C1 segment of cervical spinal cord (tissue), 14 donors: ENCODE measurements at regions not wholly inside any gene's neighbourhood (a gene's known extent, or its start where the extent isn't known, plus 50 kb on each side); places are given as distances from the start of the nearest gene placed in this dataset.
A peak's percentile ranks its signal among the peaks of the same experiment; 100 is the strongest.

Experiments
- DNase-seq, 14 donors: peaks; one replicate each; lab custom pipeline; 2025; lab: John Stamatoyannopoulos, UW

DNA sequence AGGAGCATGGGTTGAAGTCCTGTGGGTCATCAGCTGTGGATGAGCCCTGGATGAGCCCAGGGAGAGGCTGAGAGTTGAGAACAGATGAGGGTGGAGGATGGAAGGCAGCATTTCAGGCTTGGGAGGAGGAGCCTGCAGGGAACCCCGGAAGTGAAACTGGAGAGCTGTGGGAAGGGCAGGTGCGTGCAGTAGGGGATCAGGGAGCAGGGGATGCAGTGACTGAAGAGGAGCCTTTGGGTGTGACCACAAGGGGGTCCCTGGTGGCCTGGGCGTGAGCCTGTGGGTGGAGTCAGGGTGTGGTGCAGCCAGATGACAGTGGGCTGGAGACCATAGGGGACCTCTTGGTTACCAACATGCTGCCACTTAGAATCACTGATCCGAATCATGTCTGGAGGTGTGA is 115.5 kb downstream of the PAPOLA start:
- DNase-seq = no peak

DNA sequence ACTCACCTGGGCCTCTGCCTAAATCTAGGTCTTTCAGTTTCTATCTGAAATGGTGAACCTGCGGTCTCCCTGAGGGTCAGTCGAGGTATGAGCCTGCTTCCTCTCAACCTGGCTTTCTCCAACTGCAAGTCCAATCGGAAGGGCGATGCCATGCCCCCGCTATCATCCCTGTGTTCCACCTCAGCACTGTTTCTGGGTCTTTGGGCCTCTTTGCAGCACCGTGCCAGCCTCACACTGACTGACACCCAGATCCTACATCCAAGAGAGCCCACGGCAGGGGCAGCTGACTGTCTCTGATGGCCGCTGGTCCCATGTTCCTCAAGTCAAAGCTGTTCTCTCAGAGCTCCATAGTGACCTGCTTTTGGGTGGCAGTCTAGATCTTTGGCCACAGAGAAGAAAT is 120.7 kb downstream of the PAPOLA start:
- DNase-seq = no peak

DNA sequence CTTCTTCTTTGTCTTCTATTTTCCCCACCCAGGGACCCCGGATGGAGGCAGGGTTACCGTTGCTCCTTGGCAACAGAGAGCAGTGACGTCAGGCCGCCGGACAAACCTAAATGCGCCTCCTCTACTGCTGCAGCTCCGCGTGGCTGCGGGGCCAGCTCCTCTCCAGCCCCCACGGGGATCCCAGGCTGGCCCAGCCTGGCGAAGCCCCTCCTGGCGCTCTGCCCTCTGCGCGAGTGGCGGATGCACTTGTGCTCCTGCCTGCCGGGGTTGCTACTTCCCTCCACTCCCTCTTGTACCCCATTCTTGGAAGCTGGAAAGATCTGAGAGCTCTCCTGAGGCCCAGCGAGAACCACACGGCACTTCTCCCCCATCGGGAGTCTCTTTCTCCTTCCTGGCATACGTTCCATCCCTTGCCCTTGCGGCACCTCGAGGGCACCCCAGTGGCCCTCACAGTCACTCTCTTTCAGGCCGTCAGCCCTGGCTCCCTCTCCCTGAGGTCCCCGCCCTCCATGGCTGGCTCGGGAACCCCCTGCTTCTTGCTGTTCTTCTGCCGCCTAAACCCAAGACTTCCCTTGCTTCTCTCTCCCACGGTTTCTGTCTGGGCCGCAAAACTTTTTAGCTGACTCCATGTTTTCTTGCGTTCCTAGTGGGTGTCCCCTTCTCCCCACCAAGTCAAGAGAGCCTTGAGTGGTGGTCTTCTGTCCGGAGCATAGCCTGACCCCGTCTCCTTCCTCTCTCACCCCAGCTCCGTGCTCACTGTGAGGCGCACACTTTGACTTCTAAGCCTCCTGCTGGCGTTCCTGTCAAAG is 121.7 kb downstream of the PAPOLA start:
- DNase-seq = no peak

DNA sequence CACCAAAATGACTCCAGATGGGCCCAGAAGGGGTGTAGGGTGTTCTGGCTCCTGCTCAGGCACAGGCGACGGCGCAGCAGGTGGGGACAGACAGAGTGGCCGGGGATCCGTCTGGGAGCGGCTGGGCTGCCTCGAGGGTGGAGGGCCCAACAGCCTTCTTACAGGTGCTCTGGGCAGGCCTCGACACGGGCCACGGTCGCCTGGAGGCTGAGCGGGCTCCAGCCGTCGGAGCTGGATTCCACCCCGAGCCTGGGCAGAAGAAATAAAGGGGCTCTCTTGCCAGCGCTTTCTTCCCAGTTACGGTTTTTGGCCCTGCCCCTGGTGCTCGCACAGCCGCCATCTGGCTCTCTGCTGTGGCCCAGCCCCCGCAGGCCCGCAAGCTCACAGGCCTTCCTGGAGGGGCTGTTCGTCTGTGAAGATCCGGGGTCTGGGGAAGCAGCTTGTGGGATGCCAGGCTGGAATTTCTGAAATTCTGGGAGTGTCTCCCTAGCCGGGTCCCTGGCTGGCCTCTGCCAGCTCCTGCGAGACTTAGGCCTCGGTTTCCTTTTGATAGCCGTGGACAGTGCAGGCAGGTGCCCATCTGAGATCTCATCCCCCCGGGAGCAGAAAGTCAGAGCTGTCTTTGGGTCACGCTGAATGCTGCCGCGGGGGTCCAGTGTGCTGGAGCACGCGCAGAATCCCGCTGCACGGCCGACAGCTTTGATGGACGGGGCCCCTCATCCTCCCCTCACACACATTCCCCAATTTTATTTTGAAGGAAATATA is 122.7 kb downstream of the PAPOLA start:
- DNase-seq = peak in 1 of 14 donors; percentile 15

DNA sequence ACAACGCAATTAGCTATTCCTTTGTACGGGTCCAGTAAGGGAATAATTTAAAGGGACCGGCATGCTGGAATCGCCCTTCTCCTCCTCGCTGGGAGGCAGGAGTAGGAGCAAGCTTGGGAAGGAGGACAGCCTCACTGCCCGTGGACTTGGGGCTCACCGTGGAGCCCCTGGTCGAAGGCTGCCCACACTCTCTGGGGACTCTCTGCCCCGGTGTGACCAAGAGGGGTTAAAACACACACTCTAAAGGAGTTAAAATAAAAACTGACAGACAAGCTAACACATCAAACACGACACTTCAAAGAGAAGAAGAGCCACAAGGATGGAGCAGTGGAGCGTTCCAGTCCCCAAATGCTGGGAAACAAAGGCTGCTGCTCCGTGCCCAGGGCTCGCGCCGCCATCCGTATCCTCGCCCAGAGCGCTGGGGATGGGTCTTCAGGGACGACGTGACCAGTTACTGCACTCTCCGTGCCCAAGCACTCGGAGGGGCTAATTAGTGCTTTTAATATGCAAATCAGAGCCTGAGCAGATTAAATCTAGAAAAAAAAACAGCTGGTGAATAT is 123.3 kb downstream of the PAPOLA start:
- DNase-seq = no peak

DNA sequence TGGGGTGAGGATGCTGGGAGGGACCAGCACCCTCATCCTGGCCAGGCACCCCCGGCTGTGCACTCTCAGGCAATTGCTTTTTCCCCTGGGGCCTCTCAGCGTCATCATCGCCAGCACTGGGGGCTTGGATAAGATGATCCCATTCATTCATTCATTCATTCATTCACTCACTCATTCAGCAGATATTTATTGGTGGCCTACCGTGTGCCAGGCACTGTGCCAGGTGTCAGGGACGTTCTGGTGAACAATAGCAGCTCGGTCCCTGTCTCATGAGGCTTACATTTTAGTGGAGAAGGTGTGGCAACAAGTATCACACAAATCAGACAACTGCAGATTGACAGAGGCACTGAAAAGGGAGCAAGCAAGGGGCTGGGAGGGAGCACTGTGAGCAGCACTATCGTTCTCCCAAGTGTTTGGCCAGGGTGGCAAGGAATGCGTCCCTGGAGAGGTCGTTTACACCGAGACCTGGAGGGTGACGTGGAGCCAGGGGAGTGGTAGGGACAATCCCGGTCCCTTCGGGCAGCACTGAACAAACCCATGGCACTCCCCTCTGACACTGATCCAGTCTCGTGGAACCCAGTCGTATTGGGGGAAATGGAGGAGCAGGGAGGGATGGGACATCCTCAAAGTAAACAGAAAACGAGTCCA is 124.1 kb downstream of the PAPOLA start:
- DNase-seq = no peak

DNA sequence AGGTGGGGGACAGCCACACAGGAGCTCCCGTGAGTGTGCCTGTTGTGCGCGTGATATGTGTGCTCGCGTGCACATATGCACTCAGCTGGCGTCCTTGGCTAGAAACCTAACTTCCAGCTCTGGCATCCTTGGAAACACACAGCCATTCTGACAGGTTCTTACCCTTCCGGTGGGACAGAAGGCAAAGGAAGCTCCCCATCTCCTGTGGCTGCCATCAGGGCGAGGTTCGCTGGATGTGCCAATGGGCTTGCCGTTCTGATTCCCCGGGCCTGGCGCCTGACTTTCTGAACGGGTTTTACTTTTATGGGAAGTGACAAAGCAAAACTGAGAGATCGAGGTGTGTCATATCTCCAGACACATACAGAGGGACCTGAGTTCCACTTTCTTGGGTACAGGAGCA is 124.7 kb downstream of the PAPOLA start:
- no peak for DNase-seq

DNA sequence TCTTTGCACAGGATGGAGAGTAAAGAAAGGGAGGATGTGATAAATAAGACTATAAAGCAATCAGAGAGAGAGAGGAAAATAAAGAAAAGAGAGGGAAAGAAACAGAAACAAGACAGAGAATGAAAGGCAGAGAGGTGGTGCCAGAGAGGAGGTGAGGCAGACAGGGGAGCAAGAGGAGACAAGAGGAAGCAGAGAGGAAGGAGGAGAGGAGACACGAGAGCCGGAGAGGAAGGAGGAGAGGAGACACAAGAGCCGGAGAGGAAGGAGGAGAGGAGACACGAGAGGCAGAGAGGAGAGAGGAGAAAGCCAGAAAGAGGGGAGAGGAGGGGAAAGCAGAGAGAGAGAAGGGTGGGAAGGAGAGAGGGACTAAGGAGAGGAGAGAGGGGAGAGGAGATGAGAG is 125.2 kb downstream of the PAPOLA start:
- DNase-seq = no peak

DNA sequence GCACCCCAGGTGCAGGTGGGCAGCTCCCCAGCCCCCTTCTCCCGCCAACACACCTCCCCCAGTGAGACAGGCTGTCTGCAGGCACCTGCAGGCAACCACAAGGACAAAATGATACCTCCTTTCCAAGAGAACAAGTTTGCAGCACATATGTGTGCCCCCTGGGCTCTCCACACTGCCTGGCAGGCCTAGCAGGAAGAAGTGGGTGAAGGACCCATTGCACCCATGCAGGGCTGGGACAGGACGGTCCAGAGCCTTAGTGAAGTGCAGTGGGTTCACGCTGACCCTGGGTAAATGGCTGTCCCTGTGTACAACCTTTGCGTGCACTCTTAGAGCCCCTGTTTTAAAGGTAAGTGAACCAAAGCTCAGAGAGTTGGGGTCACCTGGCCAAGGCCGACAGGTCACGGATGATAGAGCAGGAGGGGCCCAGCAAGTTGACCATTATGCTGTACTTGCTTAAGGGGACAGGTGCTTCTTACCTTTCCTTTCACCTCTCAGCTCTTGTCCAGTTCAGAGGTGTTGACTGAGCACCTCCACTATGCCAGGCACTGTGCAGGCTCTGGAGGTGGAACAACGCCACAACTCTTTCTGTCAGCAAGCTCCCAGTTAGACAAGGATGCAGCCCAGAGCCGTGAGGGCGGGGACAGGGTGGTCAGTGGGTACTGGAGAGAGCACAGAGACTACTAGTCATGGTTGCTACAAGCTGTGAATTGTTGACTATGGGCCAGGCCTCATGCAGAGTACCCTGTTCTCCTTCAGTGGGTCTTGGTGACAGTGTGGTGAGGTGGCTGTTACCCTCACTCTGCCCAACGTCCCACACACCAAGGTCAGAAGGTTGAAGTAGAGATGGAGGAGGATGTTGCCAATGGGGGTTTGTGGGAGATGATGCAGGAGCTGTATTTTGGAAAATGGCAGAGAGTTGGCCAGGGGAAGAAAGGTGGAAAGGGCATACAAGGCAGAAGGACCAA is 125.9 kb downstream of the PAPOLA start:
- no peak for DNase-seq

DNA sequence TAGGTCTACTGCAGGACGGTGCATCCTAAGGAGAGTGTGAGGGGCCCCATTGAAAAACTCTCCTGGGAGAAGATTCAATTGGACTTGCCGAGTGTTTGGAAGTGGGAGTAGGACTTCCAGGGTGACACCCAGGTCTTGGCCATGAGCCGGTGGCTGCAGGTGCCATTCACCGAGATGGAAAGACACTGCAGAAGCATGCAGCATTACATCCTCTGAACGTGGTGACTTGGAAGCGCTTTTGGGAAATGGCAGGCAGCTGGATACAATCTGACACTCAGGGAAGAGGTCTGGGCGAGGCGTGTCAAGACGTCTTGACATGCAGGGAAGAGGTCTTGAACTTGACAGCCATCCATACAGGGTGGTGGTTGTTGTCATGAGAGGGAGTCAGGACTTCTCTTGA is 126.9 kb downstream of the PAPOLA start:
- no peak for DNase-seq

DNA sequence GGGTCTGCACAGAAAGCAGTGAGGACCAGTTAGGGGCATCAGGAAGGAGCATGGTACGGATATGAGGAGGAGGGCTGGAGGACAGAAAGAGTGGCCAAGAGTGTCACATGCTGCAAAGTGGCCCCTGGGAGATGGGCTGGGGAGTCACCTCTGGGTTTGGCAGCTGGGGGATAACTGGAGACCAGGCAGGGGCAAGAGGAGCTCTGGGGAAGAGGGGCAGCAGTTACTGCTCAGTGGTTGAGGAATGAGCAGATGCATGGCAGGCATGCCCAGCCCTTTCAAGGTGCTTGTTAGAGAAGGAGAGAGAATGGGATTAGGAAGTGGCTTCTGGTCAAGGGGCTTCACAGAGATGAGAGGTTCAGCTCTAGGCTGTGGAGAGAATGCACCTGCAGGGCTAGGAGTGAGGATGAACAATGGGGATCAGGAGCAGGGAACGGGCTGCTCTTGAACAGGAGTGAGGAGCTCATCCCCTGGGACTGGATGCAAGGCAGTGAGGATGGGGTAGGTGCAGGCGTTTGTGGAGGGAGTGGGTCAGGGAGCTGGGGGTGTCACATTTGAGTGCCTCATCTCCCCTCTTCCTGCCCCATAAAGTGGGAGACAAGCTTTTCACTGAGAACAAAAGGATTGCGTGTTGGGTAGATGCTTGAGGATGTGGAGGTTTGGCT is 127.5 kb downstream of the PAPOLA start:
- no peak for DNase-seq

DNA sequence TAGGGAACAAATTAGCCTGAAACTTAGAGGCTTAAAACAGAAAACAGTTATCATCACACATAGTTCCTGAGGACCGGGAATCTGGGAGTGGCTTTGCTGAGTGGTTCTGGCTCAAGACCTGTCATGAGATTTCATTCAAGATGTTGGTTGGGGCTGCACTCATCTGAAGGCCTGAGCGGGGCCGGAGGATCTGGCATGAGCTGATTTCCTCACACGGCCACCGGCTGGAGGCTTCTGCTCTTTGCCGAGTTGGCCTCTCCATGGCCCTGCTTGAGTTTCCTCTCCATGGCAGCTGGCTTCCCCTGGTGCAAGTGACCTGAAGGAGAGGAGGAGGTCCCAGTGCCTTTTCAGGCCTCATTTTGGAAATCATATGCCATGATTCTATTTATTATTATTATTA is 128.1 kb downstream of the PAPOLA start:
- no peak for DNase-seq

DNA sequence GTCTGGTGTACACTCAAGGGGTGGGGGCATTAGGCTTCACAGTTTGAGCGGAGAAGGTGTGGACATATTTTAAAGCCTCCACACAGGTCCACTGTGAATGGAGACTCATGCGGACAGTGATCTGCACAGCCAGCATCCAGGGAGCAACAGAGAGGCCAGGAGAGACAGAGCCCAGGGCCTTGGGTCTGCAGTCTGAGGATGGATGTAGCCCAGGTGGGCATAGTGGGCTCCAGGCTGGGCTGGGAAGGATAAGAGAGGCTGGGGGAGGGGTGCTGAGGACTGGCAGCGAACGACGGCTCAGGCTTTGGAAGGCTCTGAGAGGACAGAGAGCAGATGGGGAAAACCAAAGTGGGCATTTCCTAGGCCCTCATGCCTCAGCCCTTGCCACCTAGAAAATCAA is 128.8 kb downstream of the PAPOLA start:
- DNase-seq = no peak

DNA sequence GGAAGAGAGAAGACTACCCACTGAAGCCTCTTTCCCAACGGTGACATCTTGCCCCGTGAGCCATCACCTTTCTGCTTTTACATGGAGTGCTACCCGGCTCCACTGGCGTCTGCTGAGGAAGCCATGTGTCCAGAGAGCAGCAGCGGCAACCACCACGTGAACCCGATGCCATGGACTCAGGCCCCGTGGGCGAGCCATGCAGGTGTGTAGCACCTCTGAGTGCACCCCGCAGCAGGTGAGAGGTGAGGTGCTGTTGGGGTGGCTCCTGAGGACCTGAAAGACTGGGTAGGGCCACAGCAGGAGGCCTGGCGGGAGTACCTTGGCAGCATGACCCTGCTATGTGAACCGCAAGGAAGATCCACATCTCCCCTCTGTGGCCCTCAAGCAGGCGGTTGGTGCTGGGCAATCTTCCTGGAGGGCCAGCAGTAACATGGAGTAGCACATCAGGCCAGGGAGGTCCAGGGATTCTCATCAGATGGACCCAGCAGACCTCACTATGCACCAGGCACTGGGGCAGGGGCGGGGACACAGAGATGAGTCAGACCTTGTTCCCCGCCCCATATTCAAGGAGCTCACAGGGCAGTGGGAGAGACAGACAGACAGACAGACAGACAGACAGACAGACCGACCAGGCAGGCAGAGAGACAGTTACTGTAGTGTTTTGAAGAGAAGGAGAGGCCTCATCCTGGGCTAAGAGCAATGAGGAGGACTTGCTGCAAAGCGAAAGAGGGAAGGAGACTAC is 129.6 kb downstream of the PAPOLA start:
- DNase-seq = no peak

DNA sequence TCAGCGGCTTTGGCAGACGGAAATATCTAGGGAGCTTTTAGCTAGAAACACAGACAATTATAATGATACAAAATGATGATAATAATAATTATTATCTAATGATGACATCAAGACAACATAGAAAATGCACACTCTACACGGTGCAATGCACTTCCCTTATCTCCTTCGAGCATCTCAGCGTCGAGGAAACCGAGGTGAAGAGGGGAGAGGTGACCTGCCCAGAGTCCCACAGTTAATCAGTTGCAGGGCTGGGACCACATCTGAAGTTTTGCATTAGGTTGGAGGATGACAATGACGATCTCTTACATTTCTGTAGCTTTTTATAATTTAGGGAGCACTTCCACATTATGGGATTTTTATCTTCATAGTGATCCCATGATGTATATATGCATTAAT is 130.2 kb downstream of the PAPOLA start:
- DNase-seq = no peak

DNA sequence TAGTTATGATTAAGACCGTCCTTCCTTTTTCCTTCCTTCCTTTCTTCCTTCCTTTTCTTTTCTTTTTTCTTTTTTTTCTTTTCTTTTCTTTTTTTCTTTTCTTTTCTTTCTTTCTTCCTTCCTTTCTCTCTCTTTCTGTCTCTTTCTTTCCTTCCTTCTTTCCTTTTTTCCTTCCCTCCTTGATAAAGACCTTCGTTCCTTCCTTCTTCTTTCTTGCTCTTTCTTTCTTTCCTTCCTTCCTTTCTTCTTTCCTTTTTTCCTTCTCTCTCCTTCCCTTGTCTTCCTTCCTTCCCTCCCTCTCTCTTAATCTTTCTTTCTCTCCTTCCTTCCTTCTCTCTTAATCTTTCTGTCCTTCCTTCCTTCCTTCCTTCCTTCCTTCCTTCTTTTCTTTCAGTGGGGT is 130.9 kb downstream of the PAPOLA start:
- no peak for DNase-seq

DNA sequence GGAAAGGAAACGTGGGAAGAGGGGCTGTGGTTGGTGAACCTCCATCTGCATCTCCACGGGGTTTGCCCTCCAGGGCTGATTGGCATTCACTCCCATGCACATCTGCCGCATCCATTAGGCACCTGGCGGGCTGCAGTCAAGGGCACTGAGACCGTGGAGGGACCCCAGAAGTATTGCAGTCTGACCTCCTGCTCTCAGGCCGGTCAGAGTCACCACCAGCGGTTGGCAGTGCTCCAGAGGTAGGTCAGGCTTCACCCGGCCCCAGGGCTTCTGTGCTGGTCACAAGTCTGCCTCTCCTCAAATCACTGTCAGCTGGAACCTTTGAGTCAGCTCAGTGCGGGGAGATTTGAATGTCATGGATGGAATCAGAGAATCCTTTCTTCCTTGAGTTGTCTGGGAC is 132.3 kb downstream of the PAPOLA start:
- no peak for DNase-seq

DNA sequence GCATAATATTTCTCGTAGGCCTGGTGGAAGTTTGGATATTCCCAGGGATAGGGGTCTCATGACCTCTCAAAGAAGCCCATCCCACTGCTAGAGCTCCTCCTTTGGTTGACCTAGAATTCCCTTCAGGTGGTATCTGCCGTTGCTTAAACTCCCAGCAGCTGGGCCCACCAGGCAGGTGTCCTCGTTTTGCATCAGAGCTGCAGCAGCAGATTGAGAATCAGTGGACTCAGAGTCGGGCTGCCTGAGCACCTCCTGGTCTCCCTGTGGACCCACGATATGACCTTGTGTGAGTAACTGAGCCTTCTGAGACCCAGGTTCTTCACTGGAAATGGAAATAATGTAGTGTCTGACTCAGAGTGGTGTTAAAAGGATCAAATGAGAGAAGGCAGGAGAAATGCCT is 132.7 kb downstream of the PAPOLA start:
- no peak for DNase-seq

DNA sequence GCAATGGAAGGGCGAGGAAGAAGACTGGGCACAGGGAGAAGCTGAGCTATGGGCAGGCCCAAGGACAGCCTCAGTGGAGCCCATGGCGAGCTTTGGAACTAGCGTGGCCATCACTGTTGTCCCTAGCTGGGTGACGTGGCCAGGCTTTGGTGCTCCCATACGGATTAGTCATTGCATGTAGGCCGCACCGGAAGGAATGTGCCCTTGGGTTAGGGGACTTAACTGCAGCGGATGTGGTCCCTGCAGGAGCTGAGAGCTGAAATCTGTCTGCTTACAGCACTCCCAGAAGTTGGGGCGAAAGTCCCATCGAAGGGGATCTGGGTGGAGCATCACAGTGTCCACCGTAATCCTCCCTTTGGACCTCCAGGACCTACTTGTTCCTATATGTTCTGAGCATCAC is 133.7 kb downstream of the PAPOLA start:
- no peak for DNase-seq

DNA sequence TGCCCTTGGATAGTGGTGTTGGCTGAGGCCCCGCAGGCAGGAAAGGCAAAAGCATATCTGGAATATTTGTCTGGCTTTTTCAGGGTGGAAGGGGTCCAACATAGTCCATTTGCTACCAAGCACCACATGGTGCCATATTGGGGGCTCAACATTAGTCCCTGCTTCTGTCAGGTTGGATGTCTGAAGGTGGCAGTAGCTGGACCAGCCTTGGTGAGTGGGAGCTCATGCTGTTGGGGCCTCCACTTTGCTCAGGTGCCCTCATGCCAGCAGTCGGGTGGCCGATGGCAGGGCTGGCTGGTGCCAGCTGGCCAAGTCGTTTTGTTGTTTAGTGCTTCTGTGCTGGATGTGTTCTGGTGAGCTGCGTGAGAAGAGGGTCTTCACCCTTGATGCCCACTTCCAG is 135.3 kb downstream of the PAPOLA start:
- no peak for DNase-seq
